CD4-positive, alpha-beta T cell treated with Interleukin-17A for 4 hours (primary cell): ENCODE measurements at regions not wholly inside any gene's neighbourhood (a gene's known extent, or its start where the extent isn't known, plus 50 kb on each side); places are given as distances from the start of the nearest gene placed in this dataset.

Source experiments
- DNase-seq: peaks from one replicate; pipeline ENCODE4 v3.0.0-alpha.2; 2020; ENCODE audit warnings: mixed read lengths

DNA sequence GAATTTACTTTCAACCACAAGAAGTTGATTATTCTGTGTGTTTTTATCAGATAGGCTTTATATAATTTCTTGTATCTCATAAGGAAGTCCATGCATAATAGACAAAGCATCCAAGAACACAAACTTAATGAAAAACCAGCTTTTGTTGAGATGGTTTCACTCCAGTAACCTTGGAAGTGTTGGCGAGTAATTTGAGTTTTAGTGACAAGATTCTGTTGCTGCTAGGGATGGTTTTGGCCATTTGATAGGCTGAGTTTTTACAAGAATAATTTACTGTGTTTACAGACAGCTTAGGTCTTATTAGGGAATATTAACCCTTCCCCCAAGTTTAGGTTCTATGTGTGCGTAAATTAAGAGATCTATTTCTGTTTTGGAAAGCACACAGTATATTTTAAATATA is 513.6 kb downstream of the USP25 start:
- DNase-seq, result no peak

DNA sequence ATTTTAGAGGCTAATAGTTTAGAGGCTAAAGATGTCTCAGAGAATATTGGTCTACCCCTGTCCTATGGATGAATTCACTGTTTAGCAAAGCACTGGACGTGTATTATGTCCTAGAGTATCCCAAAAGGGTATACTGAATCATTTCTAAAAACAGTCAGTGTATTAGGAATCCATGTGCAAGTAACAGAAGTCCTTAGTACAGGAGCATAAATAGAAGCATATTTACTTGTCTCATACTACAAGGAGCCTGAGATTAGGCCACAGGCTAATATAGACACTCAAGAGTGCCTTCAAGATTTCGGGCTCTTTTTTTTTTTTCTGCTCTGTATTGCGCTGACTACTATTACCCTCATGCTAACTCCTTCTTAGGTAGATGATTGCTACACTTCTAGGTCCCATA is 518.9 kb downstream of the USP25 start:
- DNase-seq, result no peak

DNA sequence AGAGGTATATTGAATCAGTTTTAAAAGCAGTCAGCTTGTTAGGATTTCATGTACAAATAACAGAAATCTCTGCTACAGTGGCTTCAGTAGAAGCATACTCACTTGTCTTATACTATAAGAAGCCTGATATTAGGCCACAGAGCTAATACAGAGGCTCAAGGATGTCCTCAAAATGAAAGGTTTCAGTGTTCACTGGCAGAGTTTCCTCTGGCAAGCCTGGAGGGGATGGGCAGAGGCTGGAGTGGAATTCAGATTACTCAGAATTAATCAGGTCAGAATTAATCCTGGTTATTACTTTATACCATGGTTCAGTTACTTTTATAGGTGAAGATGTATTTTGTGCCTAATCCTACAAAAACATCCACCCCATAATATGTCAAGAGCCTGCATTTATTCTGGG is 520.5 kb downstream of the USP25 start:
- no peak for DNase-seq

DNA sequence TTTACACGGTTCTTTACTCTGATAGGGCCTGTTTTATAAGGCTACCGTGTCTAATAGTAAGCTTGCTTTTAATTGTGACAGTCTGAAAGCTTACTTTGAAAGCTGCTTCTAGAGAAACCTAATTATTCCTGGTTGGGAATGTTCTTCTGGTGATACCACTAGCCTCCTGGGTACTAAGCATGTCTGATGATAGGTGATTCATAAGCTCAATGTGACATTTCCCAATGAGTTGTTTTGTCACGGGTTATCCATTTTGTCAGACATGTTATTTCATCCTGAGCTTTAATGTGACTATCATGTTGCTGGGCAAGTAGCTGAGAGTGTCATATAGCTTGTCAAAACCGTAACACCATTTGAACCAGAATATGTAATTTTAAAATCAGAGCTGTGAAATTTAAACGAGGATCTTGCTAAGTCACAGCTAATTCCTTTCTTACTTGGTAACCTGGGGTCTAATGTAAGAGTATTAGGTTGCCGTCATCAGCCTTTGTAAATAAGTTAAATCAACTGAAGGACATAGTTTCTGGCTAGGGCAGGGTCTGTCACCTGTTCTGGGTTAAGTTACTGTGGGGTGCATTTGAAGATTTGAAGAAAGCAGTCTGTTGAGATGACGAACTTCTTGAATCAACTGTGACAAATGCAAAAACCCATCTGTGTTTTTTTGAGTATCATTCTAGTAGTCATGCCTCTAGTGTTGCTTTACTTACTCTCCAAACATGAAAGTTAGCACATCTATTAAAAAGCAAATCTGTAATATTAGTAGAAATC is 529.2 kb downstream of the USP25 start:
- DNase-seq, result no peak

DNA sequence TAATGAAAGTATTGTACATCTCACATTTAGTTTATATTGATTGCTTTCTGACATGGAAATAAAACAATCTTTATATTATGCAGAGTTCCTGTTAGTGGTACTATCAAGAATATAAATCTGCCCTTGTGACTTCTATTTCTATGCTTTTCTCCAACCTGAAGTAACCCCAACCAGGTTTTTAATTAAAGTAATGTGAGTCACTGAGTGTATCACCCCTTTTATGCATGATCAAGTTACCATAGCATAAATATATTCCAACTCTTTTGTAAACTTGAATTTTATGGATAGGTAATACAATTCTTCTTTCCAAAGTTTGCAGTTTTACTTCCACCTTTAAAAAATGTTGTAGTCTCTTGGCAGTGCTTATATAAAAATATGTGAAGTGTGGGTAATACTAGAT is 532.3 kb downstream of the USP25 start:
- DNase-seq, result no peak

DNA sequence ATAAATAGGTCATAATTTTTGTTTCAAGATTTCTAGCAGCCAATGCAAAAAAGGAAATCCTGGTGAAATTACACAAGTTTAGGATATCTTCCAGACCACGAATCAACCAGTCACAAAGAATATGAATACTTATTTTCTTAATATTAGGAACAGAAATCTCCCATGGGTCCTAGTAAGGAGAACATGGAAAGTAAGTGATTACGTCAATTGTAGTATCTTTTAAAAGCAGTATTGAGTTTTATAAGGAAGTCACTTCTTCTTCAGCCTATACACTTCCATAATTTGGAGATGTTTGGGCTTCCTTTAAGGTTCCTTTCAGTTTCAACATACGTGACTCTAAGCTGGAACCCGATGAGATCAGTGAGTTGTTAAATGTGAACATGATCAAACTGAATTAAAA is 534.5 kb downstream of the USP25 start:
- DNase-seq, result no peak

DNA sequence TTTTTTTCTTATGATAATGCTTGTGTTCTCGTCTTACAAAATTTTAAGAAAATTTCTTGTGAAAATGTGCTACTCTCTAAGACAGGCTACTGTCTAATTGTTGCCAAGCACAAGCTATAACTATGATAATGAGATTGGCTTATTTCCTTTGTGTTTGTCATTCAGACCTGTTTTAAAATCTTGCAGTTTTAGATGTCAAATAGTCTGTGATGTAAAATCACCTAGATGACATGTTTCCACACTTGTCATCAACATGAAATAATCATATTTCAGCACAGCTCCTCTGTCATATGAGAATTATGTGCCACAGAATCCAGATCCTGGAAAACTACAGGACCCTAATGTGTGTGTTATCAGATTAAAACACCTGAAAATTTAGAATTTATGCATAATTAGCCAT is 539.7 kb downstream of the USP25 start:
- no peak for DNase-seq

DNA sequence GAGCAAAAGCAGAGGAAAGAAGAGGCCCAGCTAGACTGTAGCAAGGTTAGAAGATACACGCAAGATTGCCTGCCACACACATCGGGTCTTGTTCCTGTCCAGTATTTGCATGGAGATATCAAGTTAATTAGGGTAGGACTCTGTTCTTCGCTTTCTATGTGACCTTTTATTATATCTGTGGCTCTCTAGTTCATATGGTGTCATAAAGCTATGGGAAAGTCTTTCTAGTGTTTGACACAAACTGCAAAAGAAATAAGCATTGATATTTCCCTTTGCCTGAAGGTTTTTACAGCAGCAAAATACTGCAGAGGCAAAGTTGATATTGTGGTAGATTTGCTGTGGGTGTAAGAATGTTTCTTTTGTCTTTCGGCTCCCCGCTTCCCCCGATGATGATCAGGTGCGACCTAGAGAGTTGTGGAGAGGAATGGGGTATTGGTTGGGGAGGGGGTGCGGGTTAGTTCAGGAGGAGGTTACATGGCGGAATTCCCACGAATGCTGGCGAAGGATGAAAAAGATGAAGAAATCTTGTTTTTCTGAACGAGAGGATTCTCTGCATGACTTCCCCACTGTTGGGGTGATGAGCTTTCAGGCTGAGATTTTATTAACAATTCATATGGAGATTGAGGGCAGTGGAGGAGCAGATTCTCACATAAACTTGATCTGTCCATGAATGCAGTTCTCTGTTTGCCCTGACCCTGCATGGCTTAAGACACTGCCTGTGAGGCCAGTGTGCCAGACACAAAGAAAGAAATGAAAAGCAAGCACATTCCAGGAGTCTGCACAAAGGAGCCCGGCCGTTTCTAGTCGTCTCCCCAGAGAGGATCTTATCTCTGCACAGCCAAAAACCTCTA is 550.2 kb downstream of the USP25 start:
- no peak for DNase-seq

DNA sequence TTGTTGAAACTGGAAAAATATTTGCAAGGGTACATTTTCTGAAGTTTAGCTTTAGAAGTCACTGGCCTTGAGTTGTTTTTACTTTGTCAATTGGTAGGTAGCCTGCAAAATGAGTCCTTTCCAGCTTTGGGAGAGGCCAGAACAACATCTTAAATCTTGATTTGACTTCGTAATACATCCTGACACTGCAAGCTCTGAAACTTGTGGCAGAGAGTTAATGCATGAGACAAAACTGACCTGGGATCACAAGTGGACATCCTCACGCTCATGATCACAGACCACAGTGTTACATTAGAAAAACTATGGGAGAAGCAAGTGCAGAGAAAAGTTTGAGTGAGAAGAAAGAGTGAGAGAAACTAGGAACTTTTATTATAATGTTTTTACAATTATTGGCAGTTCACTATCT is 550.9 kb downstream of the USP25 start:
- DNase-seq, result no peak

DNA sequence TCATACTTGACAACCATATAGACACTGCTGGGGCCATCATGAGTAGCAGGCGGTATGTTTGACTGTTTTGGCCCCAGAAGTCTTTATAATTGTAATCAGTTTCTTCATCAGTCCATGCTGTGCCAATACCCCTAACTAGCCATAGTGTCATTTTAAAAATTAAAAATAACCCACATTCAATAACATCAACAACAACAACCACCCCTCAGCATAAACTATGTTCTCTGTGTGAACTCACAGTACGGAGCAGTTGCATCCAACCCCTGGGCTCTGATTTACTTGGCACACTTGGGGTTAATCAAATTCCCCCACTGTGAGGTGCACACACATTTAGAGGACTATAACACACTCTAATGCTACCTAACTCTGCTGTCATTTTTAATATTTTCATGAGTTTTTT is 553.7 kb downstream of the USP25 start:
- no peak for DNase-seq

DNA sequence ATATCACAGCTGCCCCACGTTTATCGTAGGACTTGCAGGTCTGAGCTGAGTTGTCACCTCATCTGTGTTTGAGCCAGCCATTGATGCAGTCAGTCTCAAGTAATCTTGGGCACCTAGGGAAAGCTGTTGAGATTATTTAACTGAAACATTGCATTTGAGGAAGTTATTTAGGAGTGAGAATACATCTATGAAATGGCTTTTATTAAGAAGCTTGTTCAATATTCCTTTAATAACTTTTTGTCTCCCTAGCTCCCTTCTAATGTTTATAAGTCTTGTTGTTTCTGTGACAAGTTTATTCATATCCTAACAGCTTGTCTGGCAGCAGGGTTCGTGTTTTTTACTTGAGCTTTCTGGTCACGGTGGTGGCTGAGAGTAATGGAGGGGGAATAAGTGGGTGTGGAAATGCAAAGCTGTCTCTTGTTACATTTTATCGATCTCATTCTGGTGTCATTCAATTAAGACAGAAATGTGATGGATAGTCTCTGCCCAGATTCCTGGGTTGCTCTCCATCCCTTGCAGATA is 555.9 kb downstream of the USP25 start:
- DNase-seq, result no peak

DNA sequence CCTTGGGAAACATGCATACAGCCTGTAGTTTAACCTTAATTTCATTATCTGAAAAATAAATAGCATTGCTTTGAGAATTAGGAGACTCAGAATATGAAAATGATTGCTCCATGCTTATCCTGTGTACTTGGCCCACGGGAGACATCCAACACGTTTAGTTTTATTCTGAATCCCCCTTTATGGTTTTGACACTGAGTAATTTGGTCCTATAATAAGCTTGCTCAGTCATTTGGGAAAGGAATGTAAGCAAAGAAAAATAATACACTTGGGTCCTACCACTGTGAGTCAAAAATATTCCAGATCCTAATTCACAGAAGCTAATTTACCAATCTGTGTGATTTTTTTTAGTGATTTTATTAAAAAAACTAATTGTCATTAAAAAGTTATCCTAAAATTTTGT is 557.3 kb downstream of the USP25 start:
- DNase-seq, result no peak

DNA sequence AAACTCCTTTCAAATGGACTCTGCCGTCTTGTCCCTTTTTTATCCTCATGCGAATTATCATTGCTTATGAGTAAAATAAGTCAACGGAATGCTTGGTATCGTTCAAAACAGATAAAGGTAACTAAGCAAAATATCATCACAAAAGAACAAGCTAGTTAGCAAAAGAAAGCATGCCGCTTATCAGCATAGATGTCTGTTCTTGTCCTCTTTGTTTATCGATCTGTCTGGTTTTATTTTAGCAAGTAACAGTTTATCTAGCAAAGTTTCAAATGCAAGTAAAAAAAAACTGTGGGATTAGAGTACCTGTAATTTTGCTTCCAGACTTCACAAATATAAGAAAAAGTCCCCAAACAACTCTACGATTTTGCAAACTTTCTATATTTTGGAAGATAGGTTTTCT is 561.5 kb downstream of the USP25 start:
- DNase-seq, result no peak

DNA sequence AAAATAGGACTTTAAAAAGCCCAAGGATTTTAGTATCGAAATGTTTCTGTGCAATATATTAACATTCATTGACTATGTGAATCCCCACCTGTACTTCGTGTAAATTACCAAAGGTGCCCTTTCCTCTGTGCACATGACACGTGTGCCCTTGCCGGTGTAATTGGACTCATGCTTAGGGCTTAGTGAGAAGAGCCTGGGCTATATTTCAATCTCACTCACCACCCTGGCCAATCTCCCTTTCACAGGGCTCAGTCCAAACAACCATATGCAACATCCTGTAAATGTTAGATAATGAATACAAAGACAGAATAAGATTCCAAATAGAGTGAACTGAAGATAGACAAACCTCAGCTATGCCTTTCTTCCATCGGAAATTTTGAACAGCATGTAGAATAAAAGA is 564.3 kb downstream of the USP25 start:
- no peak for DNase-seq

DNA sequence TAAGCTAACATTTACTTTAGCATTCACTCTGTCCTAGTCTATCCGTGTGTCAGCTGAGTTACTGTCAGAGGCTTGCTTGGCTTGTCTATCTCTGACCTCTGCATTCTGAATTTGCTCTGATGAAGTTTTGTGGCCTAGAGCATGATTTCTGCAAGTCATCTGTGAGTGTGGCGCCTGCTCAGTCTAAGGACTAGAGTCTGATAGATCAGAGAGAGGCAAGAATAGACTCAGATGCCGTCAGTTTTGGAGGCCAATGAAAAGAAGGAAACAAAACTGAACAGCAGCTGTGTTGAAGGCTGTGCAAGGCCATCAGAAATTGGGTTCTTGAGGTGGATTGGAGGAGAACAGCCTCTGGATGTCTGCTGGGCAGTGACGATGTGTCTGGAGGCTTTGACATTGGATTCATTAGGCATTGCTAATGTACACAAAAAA is 573.1 kb downstream of the USP25 start:
- no peak for DNase-seq

DNA sequence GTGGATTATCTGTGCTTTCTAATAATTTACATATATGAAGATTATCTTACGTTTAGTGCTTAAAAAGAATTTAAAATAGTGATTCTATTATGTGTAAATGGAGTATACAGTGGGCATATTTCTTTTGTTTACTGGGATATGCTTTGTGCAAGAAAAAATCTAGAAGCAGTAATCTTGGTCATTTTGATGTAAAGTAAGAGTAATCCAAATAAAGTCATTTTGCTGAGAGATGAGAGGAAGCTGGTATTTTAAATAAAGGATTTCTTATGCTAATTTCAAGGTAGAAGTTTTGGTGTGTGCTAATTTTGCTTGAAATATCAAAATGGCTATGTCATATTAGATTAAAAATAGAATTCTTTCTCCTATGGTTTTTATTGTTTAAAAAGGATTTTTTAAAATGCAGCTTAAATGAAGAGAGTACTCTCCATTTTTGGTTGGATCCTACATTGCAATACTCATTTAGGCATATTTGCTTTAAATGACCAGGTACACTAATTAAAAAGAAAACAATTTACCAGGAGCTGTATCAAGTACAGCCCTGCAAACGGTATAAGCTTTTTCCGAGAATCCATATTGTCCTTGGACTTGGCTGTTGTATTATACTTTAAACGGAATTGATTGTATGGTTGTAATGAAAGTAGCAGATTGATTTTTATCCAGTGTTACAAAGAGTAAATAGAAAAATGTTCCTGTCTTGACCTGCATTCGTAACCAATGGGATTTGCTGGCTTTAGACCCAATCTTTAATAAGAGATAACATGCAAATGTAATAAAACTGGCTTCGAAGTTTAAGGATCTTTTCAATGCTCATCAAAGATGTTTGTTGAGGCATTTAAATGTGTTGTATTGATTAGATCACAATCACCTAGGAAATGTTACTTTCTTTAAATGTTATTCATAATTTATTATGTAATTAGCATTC is 574.7 kb downstream of the USP25 start:
- DNase-seq, result no peak

DNA sequence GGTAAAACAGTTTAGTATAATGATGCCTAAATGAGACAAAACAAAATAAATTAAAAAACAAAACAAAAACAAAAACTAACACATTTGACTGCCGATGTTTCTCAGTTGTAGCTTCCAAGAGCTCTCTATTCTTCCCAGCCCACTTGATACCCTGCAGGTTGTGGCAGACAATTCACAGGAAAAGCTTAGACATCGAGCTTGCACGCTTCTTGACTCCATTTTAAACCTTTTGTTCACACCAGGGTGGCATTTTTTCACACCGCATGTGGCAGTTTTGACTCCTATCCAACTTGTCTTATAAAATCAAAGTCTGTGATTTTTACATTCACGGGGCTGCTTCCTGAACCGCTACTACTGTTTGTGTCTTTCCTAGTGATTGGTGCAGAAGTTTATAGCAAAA is 575.9 kb downstream of the USP25 start:
- no peak for DNase-seq

DNA sequence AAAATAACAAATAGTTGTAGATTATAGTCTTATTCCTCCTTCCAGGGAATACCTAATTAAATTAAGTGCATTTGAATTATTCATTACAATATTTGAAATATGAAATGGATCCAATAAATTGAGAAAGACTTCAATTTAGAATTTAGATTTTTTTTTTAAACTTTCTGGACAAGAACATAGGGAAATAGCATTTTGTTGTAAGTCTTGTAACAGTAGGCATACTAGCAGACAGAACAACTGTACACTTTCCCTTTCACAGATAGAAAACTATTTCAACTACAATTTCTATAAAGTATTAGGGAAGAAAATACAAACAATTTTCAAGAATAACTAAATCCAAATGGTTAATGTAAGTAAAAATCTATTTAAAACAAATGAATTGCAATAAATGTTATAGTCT is 577.5 kb downstream of the USP25 start:
- DNase-seq, result no peak

DNA sequence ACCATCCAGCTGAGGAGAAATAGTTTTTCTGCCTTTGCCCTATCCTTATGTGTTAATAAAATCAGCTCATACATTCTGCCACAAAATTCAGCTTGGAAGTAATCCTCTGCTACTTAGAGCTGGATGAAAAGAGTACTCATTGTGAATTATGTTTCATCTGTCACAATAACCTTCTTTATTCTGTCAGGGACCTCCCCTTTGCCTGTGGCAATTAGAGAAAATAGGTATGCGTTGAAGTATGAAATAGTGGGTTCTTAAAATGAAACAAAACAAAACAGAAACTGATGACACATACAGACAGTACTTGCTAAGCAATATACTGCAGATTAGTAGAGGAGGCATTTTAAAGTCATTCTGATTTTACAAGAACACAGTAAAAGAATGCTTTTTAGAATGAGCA is 578.5 kb downstream of the USP25 start:
- DNase-seq, result no peak

DNA sequence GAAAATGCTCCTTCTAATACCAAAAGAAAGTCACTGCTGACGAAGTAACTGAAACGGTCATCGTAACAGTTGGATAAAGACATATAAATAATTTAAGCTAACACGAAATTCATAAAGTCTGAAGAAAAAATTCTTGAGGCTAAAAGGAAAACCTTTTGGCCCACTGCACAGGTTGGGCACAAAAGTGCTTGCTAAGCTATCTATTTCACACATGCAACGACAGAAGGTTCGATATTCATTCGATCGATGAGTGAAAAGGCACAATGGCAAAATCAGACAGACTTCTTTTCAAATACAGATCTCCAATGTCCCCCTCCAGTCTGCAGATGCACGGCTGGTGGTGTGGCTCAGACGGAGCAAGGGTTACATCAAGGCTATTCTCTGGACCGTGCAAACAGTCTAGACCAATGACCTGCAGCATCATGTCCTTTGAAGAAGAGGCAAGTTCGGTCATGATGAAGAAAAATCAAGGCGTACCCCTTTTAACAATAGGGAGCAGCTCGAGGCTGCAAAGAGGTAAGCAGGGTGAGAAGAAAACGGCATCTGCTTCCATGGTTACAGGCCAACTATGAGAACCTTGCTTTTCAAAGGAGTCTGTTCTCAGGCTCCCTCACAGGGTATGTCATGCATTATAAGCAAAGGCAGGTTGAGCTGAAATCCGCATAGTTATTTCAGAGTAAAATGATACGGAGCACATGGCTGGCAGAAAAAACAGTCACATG is 579.6 kb downstream of the USP25 start:
- no peak for DNase-seq

DNA sequence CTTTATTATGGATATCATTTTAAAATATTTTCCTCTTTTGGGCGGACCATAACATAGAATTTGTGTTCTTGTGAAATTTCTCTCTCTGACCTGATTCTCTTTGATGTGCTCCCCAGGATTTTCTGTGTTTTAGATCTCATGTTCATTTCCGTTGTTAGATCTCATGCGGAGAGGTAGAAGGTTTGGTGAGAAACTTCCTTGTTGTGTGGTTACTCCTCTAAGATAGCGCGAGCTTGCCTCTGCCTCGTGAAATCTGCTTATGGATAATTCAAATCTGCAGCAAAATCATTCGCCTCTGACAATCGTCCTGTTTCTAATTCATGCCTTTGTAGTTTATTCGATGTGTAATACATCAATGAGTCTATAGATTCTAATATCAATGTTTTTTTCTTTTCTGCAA is 580.4 kb downstream of the USP25 start:
- DNase-seq, result no peak

DNA sequence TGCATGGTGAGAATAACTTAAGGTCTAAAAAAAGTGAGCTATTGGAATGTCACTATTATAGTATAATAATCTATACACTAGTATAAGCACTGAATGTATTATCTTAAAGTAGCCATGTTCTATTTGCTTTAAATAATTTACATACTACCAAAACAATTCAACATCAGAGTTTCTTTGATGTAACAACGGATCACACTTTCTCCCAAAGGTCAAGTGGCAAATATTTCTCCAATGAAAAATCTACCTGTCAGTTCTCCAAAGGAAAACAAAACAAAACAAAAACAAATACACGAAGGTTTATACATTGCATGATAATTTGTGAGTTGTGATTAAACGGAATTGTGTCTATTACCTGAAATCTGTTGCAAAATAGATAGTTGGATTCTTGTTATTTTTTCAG is 581.4 kb downstream of the USP25 start:
- no peak for DNase-seq
